ENCODE measurements at regions not wholly inside any gene's neighbourhood (a gene's known extent, or its start where the extent isn't known, plus 50 kb on each side); places are given as distances from the start of the nearest gene placed in this dataset.

DNA sequence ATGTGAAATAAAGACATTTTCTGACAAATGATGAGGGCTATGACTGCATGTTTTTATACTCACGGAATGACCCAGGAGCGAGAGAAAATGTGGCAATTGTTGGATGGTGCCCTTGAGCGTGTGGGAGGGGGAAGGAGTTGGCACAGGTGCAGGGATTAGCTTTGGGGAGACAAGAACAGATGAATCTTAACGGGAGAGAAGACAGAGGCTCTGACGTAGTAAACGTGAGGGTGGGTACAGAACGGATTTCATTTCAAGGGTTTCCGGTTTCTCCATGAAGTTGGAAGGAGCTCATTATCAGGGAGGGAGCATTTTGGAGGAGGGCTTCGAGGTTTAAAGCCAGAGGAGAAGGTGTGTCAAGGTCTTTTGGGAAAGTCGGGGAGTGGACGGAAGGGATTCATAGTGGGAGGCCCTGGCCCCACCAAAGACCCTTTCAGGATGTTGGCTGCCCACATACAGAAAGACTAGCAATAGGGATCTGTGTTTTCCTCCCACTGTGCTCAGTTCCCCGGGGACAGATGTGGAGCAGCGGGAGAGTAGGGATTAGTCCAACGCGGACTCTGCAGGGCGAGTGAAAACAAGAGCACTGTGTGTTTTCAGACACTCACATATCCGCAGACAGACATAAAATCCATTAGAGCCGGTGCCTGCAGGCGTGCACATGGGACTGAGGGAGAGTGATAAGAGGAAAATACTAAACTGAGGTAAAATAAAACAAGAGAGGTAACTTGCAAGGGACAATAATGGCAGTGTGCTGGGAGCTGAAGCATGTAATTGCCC is 584.1 kb downstream of the AJAP1 start:
- TF ChIP-seq, protein P1, sequence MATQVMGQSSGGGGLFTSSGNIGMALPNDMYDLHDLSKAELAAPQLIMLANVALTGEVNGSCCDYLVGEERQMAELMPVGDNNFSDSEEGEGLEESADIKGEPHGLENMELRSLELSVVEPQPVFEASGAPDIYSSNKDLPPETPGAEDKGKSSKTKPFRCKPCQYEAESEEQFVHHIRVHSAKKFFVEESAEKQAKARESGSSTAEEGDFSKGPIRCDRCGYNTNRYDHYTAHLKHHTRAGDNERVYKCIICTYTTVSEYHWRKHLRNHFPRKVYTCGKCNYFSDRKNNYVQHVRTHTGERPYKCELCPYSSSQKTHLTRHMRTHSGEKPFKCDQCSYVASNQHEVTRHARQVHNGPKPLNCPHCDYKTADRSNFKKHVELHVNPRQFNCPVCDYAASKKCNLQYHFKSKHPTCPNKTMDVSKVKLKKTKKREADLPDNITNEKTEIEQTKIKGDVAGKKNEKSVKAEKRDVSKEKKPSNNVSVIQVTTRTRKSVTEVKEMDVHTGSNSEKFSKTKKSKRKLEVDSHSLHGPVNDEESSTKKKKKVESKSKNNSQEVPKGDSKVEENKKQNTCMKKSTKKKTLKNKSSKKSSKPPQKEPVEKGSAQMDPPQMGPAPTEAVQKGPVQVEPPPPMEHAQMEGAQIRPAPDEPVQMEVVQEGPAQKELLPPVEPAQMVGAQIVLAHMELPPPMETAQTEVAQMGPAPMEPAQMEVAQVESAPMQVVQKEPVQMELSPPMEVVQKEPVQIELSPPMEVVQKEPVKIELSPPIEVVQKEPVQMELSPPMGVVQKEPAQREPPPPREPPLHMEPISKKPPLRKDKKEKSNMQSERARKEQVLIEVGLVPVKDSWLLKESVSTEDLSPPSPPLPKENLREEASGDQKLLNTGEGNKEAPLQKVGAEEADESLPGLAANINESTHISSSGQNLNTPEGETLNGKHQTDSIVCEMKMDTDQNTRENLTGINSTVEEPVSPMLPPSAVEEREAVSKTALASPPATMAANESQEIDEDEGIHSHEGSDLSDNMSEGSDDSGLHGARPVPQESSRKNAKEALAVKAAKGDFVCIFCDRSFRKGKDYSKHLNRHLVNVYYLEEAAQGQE (IDR thresholded peaks at IDR 0.05; ENCODE audit: low read depth, low read length) = no peak
- no peak for TF ChIP-seq POLR2AphosphoS5 (IDR thresholded peaks at IDR 0.05; ENCODE audit: low read length)
- no peak for TF ChIP-seq MXI1 (IDR thresholded peaks at IDR 0.05; ENCODE audit: low read depth, low read length)
- no peak for TF ChIP-seq MTA2 (IDR thresholded peaks at IDR 0.05; ENCODE audit: low read depth)
- TF ChIP-seq YBX1 (IDR thresholded peaks at IDR 0.05) = no peak
- no peak for TF ChIP-seq TCF7 (IDR thresholded peaks at IDR 0.05; ENCODE audit: borderline replicate concordance)
- TF ChIP-seq, protein P2, sequence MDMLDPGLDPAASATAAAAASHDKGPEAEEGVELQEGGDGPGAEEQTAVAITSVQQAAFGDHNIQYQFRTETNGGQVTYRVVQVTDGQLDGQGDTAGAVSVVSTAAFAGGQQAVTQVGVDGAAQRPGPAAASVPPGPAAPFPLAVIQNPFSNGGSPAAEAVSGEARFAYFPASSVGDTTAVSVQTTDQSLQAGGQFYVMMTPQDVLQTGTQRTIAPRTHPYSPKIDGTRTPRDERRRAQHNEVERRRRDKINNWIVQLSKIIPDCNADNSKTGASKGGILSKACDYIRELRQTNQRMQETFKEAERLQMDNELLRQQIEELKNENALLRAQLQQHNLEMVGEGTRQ (IDR thresholded peaks at IDR 0.05; ENCODE audit: borderline replicate concordance, low read depth, low read length) = no peak
- TF ChIP-seq, protein P3, sequence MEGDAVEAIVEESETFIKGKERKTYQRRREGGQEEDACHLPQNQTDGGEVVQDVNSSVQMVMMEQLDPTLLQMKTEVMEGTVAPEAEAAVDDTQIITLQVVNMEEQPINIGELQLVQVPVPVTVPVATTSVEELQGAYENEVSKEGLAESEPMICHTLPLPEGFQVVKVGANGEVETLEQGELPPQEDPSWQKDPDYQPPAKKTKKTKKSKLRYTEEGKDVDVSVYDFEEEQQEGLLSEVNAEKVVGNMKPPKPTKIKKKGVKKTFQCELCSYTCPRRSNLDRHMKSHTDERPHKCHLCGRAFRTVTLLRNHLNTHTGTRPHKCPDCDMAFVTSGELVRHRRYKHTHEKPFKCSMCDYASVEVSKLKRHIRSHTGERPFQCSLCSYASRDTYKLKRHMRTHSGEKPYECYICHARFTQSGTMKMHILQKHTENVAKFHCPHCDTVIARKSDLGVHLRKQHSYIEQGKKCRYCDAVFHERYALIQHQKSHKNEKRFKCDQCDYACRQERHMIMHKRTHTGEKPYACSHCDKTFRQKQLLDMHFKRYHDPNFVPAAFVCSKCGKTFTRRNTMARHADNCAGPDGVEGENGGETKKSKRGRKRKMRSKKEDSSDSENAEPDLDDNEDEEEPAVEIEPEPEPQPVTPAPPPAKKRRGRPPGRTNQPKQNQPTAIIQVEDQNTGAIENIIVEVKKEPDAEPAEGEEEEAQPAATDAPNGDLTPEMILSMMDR (IDR thresholded peaks at IDR 0.05 in 2 of 3, conservative IDR thresholded peaks at IDR 0.05 in 1 of 3; ENCODE audit: control insufficient read depth in 2 of 3, extremely low read depth in 1 of 3, insufficient read depth in 1 of 3, low read depth in 3 of 3, low read length in 3 of 3) = no peak
- no peak for TF ChIP-seq MYC (IDR thresholded peaks at IDR 0.05; ENCODE audit: insufficient read depth, insufficient read length, insufficient replicate concordance, low read length, severe bottlenecking)
- no peak for TF ChIP-seq RFX5 (IDR thresholded peaks at IDR 0.05; ENCODE audit: low read depth, low read length)
- no peak for TF ChIP-seq POLR2A (IDR thresholded peaks at IDR 0.05; ENCODE audit: low read depth, low read length)
